Sigmoid colon (tissue), 6 donors: ENCODE measurements at regions not wholly inside any gene's neighbourhood (a gene's known extent, or its start where the extent isn't known, plus 50 kb on each side); places are given as distances from the start of the nearest gene placed in this dataset.

ENCODE experiments used
- DNase-seq: peaks from one replicate; pipeline ENCODE4 v3.0.0-alpha.2; 2019
- H3K27ac ChIP-seq, 4 donors: fragments of 200-600 bp; sonication (generic); one replicate each; pipeline ENCODE4 v1.5.1; 2016 to 2019; ENCODE audit warnings: mild to moderate bottlenecking in 1 of 4
- H3K27me3 ChIP-seq, 3 donors: fragments of 200-600 bp; sonication (generic); one replicate each; pipeline ENCODE4 v1.5.1; 2019; ENCODE audit warnings: mild to moderate bottlenecking in 1 of 3
- H3K36me3 ChIP-seq, 4 donors: fragments of 200-600 bp; sonication (generic); one replicate each; pipeline ENCODE4 v1.5.1; 2016 to 2019
- H3K4me1 ChIP-seq, 4 donors: fragments of 200-600 bp; sonication (generic); one replicate each; pipeline ENCODE4 v1.5.1; 2017 to 2019
- H3K4me3 ChIP-seq, 4 donors: fragments of 200-600 bp; sonication (generic); one replicate each; pipeline ENCODE4 v1.5.1; 2017 to 2019; ENCODE audit warnings: mild to moderate bottlenecking in 2 of 4, moderate library complexity in 1 of 4
- H3K9me3 ChIP-seq, 4 donors: fragments of 200-600 bp in 3 of 4; sonication (generic) in 3 of 4; one replicate each; pipeline versions ENCODE4 v1.5.1 to v1.6.1; 2013 to 2019
- EP300 ChIP-seq, 4 donors: sonication (generic); formaldehyde crosslinking; IDR thresholded peaks; one replicate each; pipeline ENCODE4 v1.6.1; 2017; ENCODE audit warnings: antibody characterized with exemption in 4 of 4
- POLR2A ChIP-seq, 2 donors: fragments of 450-650 bp; IDR thresholded peaks; one replicate each; pipeline ENCODE4 v1.6.1; 2016; ENCODE audit warnings: antibody characterized with exemption in 2 of 2, mild to moderate bottlenecking in 2 of 2, moderate library complexity in 2 of 2
- POLR2AphosphoS5 ChIP-seq, 4 donors: sonication (generic); formaldehyde crosslinking; IDR thresholded peaks; one replicate each; pipeline ENCODE4 v1.6.1; 2017; ENCODE audit warnings: antibody characterized with exemption in 4 of 4
- WGBS, 2 donors: extraction: QIAGEN DNeasy Blood & Tissue Kit; methylation state at CpG; one replicate each; pipeline ENCODE4 v1.1.7; 2013; 5-methylcytosine and 5-hydroxymethylcytosine counted together
- intact Hi-C: fragments of 100-400 bp; cut with DNase I; formaldehyde crosslinking; loops from one replicate; pipeline ENCODE4 v1.15.1; 2023
- TF ChIP-seq, protein P1 (sequence below), 4 experiments: fragments of 450-650 bp in 3 of 4; fragments of 200-600 bp in 1 of 4; IDR thresholded peaks; one replicate each; pipeline ENCODE4 v1.5.1; 2016 to 2019; ENCODE audit warnings: antibody characterized with exemption in 4 of 4, mild to moderate bottlenecking in 3 of 4, moderate library complexity in 2 of 4
- donor health status: healthy with polysubstance abuse.
- donor health status: healthy.

DNA sequence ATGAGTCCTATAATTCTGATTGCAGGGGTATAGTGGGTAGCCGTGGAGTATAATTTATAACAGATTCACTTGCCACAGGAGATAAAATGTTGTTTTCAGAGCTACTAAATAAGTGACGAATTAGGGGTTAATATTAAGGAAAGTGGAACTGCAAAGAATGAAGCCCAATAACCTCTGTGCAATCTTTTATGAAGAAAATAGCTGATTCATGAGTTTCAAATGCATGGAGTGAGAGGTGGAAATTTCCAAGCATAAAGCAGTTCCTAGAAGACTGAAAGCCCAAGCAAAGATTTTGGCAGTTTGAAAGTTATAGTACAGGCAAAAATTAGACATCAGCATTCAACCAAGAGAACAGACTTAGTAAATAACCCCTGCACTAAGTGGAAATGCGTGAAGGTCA, 1782.4 kb upstream of the PCDH10 start:
- intact Hi-C loops, result no loop called here
- no peak for DNase-seq
- TF ChIP-seq POLR2AphosphoS5 (IDR thresholded peaks at IDR 0.05), result no peak
- no peak for TF ChIP-seq EP300 (IDR thresholded peaks at IDR 0.05)
- TF ChIP-seq, protein P1, sequence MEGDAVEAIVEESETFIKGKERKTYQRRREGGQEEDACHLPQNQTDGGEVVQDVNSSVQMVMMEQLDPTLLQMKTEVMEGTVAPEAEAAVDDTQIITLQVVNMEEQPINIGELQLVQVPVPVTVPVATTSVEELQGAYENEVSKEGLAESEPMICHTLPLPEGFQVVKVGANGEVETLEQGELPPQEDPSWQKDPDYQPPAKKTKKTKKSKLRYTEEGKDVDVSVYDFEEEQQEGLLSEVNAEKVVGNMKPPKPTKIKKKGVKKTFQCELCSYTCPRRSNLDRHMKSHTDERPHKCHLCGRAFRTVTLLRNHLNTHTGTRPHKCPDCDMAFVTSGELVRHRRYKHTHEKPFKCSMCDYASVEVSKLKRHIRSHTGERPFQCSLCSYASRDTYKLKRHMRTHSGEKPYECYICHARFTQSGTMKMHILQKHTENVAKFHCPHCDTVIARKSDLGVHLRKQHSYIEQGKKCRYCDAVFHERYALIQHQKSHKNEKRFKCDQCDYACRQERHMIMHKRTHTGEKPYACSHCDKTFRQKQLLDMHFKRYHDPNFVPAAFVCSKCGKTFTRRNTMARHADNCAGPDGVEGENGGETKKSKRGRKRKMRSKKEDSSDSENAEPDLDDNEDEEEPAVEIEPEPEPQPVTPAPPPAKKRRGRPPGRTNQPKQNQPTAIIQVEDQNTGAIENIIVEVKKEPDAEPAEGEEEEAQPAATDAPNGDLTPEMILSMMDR (IDR thresholded peaks at IDR 0.05), result no peak
- no peak for TF ChIP-seq POLR2A (IDR thresholded peaks at IDR 0.05)
- H3K9me3 ChIP-seq, result no peaks in the 10 kb centered on the region
- H3K4me1 ChIP-seq, result no peaks in the 10 kb centered on the region
- H3K27me3 ChIP-seq, result no peaks in the 10 kb centered on the region
- H3K4me3 ChIP-seq, result no peak overlapping the region
- no peaks in the 10 kb centered on the region for H3K36me3 ChIP-seq
- 64 to 81% methylated on average over 3 of the region's 3 CpGs for whole genome bisulfite sequencing, 2 donors
- H3K27ac ChIP-seq, result no peak overlapping the region

DNA sequence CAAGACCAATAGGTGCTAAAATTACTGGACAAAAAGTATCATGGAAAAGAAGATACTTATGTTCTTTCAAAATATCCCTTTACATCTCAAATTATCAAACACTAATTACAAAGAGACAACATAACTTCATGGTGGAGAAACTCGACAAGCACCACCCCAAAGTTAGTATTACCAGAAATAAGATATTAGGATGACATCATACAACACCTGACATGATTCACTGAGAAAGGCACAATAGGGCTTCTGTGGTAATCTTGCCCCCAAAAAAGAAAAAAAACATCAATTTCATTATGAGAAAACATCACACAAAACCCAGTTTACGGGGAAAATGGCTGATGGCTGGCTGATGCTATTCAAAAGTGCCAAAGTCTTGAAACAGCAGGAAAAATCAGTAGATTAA, 1781.7 kb upstream of the PCDH10 start:
- Histone ChIP-seq H3K27me3 (no peaks in the 10 kb centered on the region), H3K4me3 (no peak overlapping the region), H3K9me3 (no peaks in the 10 kb centered on the region), H3K4me1 (no peaks in the 10 kb centered on the region), H3K36me3 (no peaks in the 10 kb centered on the region), H3K27ac (no peak overlapping the region)
- TF ChIP-seq POLR2A (IDR thresholded peaks at IDR 0.05) (no peak), EP300 (IDR thresholded peaks at IDR 0.05) (no peak), POLR2AphosphoS5 (IDR thresholded peaks at IDR 0.05) (no peak)
- TF ChIP-seq, protein P1 (IDR thresholded peaks at IDR 0.05), result no peak
- no peak for DNase-seq
- intact Hi-C loops, result no loop called here
- WGBS, 2 donors, result 76 to 84% methylated on average over 2 of the region's 2 CpGs

DNA sequence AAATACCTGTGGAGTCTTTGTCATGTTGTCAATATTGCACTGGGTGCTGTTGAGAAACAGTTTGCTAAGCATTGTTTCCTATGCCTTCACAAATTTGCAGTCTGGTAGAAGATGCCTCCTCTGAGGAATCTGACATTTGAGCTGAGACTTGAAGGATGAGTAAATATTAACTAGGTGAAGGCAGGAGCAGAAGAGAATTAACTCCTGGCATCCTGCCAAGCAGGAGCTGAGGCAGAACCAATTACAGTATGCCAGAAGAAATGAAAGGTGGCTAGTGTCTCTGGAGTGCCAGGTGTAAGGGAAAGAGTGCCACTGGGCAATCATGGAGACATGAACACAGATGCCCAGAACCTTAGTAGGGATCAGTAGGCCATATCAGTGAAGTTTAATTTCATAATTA, 1778.2 kb upstream of the PCDH10 start:
- intact Hi-C loops, result no loop called here
- DNase-seq, result no peak
- TF ChIP-seq POLR2A (IDR thresholded peaks at IDR 0.05) (no peak), EP300 (IDR thresholded peaks at IDR 0.05) (no peak), POLR2AphosphoS5 (IDR thresholded peaks at IDR 0.05) (no peak)
- TF ChIP-seq, protein P1 (IDR thresholded peaks at IDR 0.05), result no peak

DNA sequence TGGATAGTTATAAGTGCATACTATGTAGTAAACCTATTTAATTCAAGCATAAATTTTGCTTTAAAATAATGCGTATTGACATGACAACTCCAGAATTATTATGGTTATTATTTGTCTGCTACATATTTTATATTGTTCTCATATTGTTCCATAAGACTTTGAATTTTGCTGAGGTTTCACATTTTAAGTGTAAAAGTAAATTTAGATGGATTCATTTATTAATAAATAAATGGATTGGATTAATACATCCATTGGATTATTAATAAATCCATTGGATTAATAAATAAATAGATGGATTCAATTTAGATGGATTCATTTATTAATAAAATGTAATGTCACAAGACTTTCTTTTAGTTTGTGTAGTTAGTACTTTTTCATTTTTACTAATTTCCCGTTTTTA, 1768.0 kb upstream of the PCDH10 start:
- intact Hi-C loops, result no loop called here
- H3K27ac ChIP-seq, result no peak overlapping the region
- no peak overlapping the region for H3K4me3 ChIP-seq
- 87% methylated on average over 2 of the region's 2 CpGs for WGBS, 2 donors
- DNase-seq, result no peak
- TF ChIP-seq POLR2AphosphoS5 (IDR thresholded peaks at IDR 0.05) (no peak), EP300 (IDR thresholded peaks at IDR 0.05) (no peak)
- TF ChIP-seq, protein P1 (IDR thresholded peaks at IDR 0.05), result no peak
- no peaks in the 10 kb centered on the region for H3K36me3 ChIP-seq
- H3K27me3 ChIP-seq, result no peaks in the 10 kb centered on the region
- no peaks in the 10 kb centered on the region for H3K4me1 ChIP-seq
- no peaks in the 10 kb centered on the region for H3K9me3 ChIP-seq

More for the DNA sequence above, 1778.2 kb upstream of the PCDH10 start:
- Histone ChIP-seq H3K27ac (no peak overlapping the region), H3K27me3 (no peaks in the 10 kb centered on the region), H3K4me3 (no peak overlapping the region), H3K36me3 (no peaks in the 10 kb centered on the region), H3K9me3 (no peaks in the 10 kb centered on the region), H3K4me1 (no peaks in the 10 kb centered on the region)

DNA sequence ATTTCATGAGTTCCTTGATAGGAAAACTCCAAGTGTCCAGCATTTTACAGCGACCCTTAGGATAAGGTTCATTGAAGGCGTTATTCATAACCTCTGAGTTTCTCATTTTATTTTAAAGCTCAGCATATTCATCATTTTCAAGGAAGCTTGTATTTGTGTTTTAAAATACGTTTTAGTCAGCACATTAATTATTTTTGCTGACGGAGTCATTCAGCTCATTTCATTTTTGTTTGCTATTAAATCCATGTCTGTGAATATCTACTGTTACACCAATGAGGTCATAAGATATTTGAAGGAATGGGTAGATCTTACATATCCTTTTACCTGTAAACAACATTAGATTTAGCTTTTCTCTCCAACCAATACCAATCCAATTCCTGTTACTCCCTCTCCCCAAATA, 1766.3 kb upstream of the PCDH10 start:
- no peaks in the 10 kb centered on the region for H3K9me3 ChIP-seq
- 73 to 84% methylated on average over 4 of the region's 4 CpGs for WGBS, 2 donors
- intact Hi-C loops, result no loop called here
- no peak overlapping the region for H3K4me3 ChIP-seq
- TF ChIP-seq POLR2AphosphoS5 (IDR thresholded peaks at IDR 0.05), result no peak
- TF ChIP-seq EP300 (IDR thresholded peaks at IDR 0.05), result no peak
- no peak for TF ChIP-seq POLR2A (IDR thresholded peaks at IDR 0.05)
- TF ChIP-seq, protein P1 (IDR thresholded peaks at IDR 0.05), result no peak
- H3K4me1 ChIP-seq, result no peaks in the 10 kb centered on the region
- H3K27ac ChIP-seq, result no peak overlapping the region
- H3K36me3 ChIP-seq, result no peaks in the 10 kb centered on the region
- DNase-seq, result no peak
- H3K27me3 ChIP-seq, result no peaks in the 10 kb centered on the region
